Hematopoietic multipotent progenitor cell treated with erythropoietin and hydrocortisone succinate and interleukin-3 and kit ligand, for 6 days (in vitro differentiated cells): ENCODE measurements at regions not wholly inside any gene's neighbourhood (a gene's known extent, or its start where the extent isn't known, plus 50 kb on each side); places are given as distances from the start of the nearest gene placed in this dataset.

Source experiments
- DNase-seq: peaks from one replicate; pipeline ENCODE4 v3.0.0-alpha.2; 2015

- no peak for DNase-seq
These were observed 86.2 kb downstream of the TSPAN8 start for GRCh38 chr12:71071536-71072097.

GRCh38 chr12:71070416-71071128, 87.2 kb downstream of the TSPAN8 start:
- no peak for DNase-seq

DNA sequence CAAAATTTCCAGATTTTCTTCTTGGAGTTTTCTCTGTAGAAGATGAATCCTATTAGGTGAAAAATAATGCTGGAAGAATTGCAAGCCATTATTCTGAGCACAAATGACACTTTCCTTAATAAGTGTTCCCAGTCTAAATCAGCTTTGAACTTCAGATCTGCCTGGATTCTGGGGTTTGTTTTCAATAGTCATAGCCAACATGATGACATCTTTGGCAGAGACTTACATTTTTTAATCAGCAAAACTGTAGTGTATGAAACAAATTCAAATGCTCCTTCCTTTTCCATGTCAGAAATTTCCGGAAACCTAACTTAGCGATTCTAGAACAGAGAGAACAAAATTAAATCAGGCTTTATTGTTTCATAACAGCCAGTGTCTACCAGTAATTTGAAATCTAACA, 88.5 kb downstream of the TSPAN8 start:
- no peak for DNase-seq

DNA sequence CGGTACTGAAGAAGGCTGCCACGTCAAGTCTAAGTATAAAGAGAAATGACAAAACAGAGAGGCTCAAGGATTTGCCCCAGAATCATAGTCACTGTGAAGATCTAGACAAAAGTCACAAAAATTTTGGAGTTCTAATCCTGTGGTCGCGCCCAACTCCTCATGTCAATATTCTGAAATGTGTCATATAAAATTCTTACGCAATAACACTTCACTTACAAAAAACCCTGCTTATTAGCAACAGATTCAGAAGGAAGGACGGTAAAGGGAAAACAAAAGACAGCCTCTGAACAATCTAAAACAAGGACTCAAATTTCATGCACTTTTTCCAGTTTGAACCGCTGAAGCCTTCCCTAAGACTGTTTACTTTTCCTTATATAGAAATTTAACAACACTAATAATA, 94.7 kb downstream of the TSPAN8 start:
- DNase-seq, result no peak

DNA sequence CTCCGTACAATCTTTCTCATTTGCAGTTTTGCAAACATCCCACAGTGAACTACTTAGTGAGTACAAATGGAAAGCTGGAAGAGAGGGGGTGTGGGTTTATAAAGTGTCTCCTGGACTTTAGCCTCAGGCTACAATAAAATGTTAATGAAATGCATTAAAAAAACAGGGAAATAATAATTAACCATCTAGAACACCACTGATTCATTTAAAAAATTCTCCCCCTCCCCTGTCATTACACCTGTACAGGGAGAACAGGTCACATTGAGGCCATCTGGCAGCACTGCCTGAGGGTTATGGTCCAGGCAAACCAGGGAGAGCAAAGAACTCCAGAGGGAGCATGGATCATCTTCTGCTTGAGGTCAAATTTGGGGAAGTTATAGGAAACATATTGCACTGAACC, 96.3 kb downstream of the TSPAN8 start:
- DNase-seq, result no peak

DNA sequence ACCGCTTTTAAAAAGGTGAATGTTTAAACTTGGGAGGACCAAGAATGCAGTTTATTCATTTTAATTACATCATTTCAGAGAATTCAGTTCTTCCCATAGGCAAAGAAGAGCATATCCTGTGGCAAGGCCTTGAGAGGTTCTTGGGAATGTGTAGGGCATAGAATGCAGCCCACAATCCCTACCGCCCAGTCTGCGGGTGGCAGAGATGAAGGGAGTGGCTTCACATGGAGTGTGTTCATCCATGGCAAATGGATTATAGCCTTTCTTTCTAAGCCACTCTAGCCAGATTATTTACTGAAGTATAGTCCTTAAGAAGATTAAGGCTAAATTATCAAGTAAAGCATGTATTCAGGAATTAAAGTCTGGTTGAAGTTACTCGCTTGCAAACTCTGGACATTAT, 97.4 kb downstream of the TSPAN8 start:
- DNase-seq, result no peak

DNA sequence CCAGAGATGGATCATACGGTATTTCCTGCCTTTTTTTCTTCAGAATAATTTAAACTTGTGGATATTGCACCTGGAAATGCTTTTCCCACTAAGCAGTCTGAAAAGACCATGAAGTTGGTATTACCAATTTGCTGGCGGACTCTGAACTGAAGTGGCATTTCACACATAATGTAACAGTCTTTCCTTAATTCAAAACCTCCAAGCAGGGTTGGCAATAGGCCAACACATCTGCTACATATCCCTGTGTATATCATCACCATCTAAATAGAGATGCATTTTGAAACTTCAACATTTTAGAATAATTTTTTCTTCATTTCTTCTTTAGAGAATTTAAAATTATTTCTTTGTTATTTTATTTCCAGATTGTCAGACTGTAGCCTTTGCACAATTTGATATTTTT, 100.5 kb downstream of the TSPAN8 start:
- no peak for DNase-seq

GRCh38 chr12:71054551-71054950, 103.2 kb downstream of the TSPAN8 start:
- DNase-seq, result no peak

DNA sequence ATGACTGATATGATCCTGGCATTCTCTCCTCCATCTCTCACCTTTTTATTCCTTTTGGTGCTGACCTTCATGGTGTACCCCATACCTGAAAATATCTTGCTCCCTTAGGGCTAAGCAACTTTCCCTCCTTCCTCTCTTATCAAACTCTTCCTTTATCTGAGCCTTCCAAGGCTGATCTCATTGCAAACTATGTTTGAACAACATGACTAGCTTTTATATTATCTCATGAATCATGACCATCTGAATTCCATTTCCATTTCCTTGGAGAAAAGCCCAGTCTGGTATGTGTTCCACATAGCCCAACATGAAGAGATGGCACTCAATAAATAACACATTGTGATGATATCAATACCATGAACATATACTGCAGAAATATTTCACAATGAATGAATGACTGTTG, 111.6 kb downstream of the TSPAN8 start:
- DNase-seq, result no peak

DNA sequence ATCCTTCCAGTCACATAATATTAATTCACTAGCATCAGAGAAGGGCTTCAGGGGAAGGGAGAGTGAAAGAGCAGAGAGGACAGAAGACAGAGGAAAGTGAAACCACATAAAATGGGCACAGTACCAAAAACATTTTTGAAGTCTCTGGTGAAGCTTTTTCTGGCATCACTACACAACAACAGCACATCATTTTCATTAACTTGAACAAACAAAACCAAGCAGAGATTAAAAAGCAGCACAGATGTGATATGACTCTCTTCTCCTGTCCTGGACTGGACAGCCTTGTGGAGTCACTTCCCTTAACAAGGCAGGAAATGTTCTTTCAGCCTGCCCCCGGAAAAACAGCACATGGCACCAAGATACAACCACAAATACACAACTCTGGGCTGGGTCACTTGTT, 112.0 kb downstream of the TSPAN8 start:
- no peak for DNase-seq

DNA sequence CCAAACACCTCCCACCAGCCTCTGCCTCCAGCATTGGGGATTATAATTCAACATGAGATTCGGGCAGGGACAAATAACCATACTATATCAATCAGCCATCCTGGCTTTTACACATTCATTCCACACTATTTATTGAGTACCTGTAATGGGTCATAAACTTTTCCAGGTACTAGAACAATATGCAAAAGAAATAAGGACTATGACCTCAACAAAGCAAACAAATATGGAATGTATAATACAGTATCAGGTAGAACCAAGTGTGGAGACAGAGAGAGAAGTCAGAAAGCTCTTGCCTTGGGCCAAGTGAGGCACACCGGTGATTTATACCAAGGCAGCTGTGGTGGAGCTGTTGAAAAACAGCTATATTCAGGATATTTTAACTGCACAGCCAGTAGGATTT, 116.3 kb downstream of the TSPAN8 start:
- DNase-seq, result no peak

DNA sequence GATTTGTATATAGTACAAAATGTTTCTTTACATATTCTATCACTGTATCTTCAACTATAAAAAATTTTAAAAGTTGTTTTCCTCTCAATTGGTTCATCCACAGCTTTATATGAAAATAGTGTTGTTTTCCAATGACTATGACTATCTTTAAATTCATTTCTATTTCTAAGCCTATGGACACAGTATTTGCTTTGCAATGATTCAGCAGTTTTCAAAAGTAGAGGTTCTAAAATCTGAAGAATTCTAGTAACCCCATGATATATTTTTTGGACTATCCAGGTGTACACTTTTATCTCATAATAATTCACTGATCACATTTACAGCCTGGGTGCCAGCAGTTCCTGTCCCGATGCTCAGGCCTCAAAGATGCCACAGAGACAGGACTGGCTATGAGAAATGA, 118.4 kb upstream of the PTPRR start:
- DNase-seq, result no peak

GRCh38 chr12:71036526-71036925, 116.0 kb upstream of the PTPRR start:
- no peak for DNase-seq

DNA sequence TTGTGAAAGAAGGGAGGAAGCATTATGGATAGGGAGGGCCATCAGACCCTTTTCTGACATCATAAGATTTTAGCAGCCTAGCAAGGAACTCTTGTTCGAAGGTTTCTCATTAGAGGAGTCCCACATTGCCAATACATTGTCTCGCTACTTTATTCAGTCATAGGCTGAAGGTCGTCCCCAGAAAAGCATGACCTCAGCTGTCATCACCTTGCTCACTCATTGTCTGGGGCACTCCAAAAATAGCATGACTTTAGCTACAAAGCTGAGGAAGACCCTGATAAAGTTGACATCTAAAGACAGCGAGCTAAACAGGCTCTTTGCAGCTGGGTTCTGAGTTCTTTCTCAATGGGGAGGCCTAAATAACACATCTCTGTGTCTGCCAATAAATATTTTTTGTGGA, 112.4 kb upstream of the PTPRR start:
- no peak for DNase-seq

DNA sequence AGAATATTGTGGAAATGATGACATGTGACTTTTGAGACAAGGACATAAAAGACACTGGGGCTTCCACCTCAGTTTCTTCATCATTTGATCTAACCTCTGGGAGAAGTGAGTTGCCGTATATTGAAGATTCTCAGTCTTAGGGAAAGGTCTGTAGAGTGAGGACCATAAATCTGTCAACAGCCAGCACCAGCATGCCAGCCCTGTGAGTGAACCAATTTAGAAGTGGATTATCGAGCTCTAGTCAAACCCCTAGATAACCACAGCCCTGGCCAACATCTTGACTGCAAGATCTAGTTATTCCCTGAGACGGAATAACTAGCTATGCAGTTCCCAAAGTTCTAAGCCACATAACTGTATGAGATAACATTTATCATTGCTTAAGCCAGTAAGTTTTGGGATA, 108.8 kb upstream of the PTPRR start:
- no peak for DNase-seq

DNA sequence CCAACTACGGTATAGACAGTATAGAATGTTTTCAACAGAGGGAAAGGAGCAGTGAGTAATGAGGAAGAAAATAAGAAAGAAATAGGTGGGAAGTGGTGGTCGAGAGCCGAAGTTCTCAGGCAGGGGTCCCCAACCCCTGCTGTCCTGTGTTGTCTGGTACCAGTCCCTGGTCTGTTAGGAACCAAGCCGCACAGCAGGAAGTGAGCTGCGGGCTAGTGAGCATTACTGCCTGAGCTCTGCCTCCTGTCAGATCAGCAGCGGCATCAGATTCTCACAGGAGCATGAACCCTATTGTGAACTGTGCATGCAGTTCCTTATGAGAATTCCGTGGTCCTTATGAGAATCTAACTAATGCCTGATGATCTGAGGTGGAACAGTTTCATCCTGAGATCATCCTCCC, 107.3 kb upstream of the PTPRR start:
- DNase-seq, result no peak

DNA sequence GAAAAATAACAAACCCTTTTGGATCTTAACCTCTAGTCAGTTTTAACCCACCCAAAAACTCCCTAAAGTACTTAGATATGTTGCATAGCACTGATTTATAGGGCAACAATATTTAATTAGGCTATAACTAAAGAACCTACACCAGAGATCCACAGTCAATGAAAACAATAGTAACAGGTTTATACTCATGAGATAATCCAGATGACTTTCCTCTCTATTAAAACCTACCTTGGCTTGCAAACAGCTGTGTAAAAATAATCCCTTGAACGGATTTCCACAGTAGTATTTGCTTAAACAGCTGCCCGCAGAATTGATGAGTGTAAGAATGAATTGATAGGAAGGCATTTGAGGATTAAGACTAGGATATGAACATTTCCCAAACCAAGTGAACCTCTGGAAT, 104.3 kb upstream of the PTPRR start:
- no peak for DNase-seq

DNA sequence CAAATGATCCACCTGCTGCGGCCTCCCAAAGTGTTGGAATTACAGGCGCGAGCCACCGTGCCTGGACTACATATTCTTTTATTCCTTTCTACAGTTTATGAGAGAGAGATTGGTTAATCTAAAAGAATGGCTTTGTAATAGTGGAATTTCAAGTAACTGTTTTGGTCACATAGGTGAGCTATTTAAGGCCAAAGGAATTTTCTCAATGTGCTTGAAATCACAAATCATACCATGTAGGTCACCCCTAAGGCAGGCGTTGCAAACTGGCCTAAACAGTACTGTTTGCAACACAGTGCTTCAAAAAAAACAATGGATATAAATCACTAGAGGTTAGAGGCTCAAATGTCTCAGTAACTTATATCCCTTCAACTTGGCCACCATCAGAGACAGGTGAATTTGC, 103.7 kb upstream of the PTPRR start:
- no peak for DNase-seq

GRCh38 chr12:71021491-71021890, 101.0 kb upstream of the PTPRR start:
- no peak for DNase-seq

- DNase-seq, result no peak
These were observed 98.8 kb upstream of the PTPRR start for GRCh38 chr12:71019282-71019831.

- no peak for DNase-seq
These were observed 98.1 kb upstream of the PTPRR start for GRCh38 chr12:71018682-71019081.

GRCh38 chr12:71014180-71014785, 93.7 kb upstream of the PTPRR start:
- DNase-seq, result no peak

- no peak for DNase-seq
These were observed 90.7 kb upstream of the PTPRR start for GRCh38 chr12:71011261-71011660.

DNA sequence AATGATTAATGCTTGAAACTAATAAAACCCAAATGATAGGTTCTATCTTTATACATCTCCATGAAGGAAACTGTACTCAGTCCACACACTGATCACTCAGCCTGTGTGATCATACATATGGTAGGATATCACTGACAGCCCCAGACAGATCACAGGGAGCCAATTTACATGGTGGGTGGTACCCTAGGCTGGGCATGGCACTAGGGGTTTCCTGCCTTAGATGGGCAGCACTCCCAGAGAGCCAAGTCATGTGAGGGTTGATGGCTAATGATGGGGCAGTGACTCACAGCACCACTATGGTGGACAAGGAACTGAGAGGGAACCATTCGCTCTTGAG, 89.6 kb upstream of the PTPRR start:
- DNase-seq, result no peak
